ENCODE measurements at regions not wholly inside any gene's neighbourhood (a gene's known extent, or its start where the extent isn't known, plus 50 kb on each side); places are given as distances from the start of the nearest gene placed in this dataset.

DNA sequence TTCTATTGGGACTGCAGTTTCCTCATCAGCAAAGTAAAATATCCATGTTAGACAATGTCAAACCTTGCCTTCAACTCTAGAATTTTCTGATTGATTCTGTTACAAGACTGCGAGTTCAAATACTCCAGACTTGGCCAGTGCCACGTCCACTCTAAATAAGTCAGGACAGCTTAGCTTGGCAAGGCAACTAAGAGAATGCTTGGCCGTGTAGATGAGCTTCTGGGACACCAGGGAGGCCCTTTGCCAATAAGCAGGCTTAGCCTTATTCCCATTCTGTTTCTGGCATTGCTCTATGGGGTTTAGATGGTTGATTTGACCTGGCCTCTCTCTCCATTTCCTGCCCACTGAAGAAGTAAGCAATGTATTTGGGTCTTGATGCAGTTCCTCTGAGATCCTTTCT lies 218.1 kb upstream of the SIX2 start:
- no peaks in the 10 kb centered on the region for H3K27me3 ChIP-seq (ENCODE audit: control insufficient read depth in 1 of 2, insufficient read depth in 2 of 2, low read length in 2 of 2)
- H3K27ac ChIP-seq (ENCODE audit: low read length): no peak overlapping the region
- peaks cover 0 to 3% of the 10 kb centered on the region in 2 donors for H3K9me3 ChIP-seq (ENCODE audit: control insufficient read depth in 2 of 2, low read length in 2 of 2)
- no peaks in the 10 kb centered on the region for H3K36me3 ChIP-seq (ENCODE audit: control insufficient read depth in 2 of 2, insufficient read depth in 2 of 2, low read length in 2 of 2)
- no peak overlapping the region for H3K9ac ChIP-seq (ENCODE audit: low read length in 2 of 2)
- H3K4me3 ChIP-seq (ENCODE audit: low read length in 2 of 2): no peak overlapping the region
- H3K4me1 ChIP-seq (ENCODE audit: control insufficient read depth, insufficient read depth, low read length): peaks cover 7% of the 10 kb centered on the region

DNA sequence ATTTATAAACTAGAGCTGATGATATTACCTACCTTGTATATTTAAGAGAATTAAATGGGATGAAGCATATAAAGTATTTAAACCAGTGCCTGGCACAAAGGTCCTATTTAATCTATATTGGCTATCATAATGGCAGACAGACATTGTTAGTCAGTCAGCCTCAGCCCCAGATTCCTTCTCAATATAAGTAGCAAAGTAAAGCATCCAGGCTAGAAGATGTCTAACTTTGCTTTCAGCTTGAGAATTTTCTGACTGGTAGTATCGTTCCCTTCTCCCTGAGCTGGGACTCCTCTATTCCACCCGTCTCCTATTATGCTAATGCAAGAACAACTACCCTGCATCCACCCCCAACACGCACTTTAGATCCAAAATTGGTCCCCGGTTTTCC lies 215.7 kb upstream of the SIX2 start:
- H3K36me3 ChIP-seq (ENCODE audit: control insufficient read depth in 2 of 2, insufficient read depth in 2 of 2, low read length in 2 of 2): no peaks in the 10 kb centered on the region
- H3K9me3 ChIP-seq (ENCODE audit: control insufficient read depth in 2 of 2, low read length in 2 of 2): peaks cover 0 to 3% of the 10 kb centered on the region in 2 donors
- no peak overlapping the region for H3K27ac ChIP-seq (ENCODE audit: low read length)

DNA sequence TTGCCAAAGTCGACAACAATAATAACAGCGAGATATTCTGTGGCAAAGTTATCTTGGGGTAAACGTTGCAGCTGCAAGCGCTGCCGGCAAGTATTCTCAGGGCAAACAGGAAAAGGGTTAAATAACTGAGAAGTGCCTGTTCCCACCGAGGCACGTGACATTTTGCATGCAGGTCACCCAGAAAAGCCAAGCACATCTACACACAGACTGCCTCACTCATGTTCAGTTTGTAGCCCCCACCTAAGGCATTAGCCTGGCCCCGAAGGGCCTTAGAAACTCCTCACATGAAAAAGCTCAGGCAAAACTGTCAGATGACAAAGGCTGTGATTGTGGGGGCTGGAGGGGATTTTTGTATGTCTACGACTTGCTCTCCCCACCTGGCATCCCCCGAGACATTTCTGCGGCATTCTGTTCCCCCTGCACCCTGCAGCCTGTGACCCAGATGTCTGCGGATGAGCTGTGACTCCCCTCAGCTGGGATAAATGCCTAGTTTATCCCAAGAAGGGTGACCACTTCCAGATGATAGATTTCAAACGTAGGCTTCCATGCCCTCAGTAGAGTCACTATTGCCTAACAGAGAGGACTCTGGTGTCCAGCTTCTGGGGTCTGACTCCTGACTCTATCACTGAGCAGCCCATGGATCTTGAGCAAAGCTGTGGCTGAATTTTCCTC lies 215.2 kb upstream of the SIX2 start:
- Histone ChIP-seq H3K4me3 (ENCODE audit: low read length in 2 of 2) (no peak overlapping the region), H3K27me3 (ENCODE audit: control insufficient read depth in 1 of 2, insufficient read depth in 2 of 2, low read length in 2 of 2) (peaks cover 0 to 2% of the 10 kb centered on the region in 2 donors), H3K9me3 (ENCODE audit: control insufficient read depth in 2 of 2, low read length in 2 of 2) (peaks cover 0 to 3% of the 10 kb centered on the region in 2 donors), H3K27ac (ENCODE audit: low read length) (no peak overlapping the region), H3K36me3 (ENCODE audit: control insufficient read depth in 2 of 2, insufficient read depth in 2 of 2, low read length in 2 of 2) (no peaks in the 10 kb centered on the region), H3K9ac (ENCODE audit: low read length in 2 of 2) (no peak overlapping the region), H3K4me1 (ENCODE audit: control insufficient read depth, insufficient read depth, low read length) (peaks cover 7% of the 10 kb centered on the region)

More for the DNA sequence above, 215.7 kb upstream of the SIX2 start:
- H3K4me3 ChIP-seq (ENCODE audit: low read length in 2 of 2): no peak overlapping the region
- peaks cover 0 to 2% of the 10 kb centered on the region in 2 donors for H3K27me3 ChIP-seq (ENCODE audit: control insufficient read depth in 1 of 2, insufficient read depth in 2 of 2, low read length in 2 of 2)
- peaks cover 7% of the 10 kb centered on the region for H3K4me1 ChIP-seq (ENCODE audit: control insufficient read depth, insufficient read depth, low read length)
- no peak overlapping the region for H3K9ac ChIP-seq (ENCODE audit: low read length in 2 of 2)

DNA sequence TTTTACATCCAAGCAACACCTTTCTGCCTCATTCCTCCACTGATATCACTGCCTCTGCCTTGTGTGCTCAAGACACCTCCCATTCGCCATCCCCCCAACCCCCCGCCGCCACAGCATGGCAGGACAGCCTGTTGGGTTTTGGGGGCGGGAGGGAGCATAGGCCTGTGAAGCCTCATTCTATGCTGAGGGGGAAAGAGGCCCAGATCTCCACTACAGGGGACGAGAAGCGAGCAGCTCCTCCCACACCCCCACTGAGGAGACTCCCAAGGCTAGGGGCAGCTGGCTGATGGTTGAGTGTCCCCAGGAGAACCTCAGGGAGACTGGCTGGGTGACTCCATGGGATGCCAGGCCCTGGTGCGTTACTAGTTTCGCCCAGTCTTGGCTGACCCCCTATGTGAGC lies 214.3 kb upstream of the SIX2 start:
- Histone ChIP-seq H3K9ac (ENCODE audit: low read length in 2 of 2) (no peak overlapping the region), H3K4me3 (ENCODE audit: low read length in 2 of 2) (no peak overlapping the region), H3K9me3 (ENCODE audit: control insufficient read depth in 2 of 2, low read length in 2 of 2) (peaks cover 0 to 3% of the 10 kb centered on the region in 2 donors), H3K36me3 (ENCODE audit: control insufficient read depth in 2 of 2, insufficient read depth in 2 of 2, low read length in 2 of 2) (no peaks in the 10 kb centered on the region), H3K27ac (ENCODE audit: low read length) (no peak overlapping the region), H3K27me3 (ENCODE audit: control insufficient read depth in 1 of 2, insufficient read depth in 2 of 2, low read length in 2 of 2) (peaks cover 0 to 2% of the 10 kb centered on the region in 2 donors), H3K4me1 (ENCODE audit: control insufficient read depth, insufficient read depth, low read length) (peaks cover 5% of the 10 kb centered on the region)

DNA sequence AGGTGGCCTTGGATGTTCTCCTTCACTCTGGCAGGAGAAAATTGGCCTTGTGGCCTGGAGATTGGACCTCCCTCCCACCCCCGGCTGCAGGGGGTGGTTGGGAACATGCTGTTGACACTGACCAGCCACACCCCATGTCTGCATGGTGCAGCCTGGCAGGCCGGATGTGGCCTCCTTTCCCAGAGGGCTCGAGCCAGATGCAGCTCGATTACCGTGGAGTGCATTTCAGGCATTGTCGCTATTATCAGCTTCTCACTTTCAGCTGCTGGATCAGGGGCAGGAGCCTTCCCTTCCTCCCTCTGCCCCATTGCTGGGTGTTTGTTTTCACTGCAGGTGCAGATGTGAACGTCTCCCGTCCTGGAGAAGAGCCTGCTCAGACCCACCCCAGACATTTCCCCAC lies 211.0 kb upstream of the SIX2 start:
- no peaks in the 10 kb centered on the region for H3K9me3 ChIP-seq (ENCODE audit: control insufficient read depth in 2 of 2, low read length in 2 of 2)
- no peak overlapping the region for H3K27ac ChIP-seq (ENCODE audit: low read length)
- H3K36me3 ChIP-seq (ENCODE audit: control insufficient read depth in 2 of 2, insufficient read depth in 2 of 2, low read length in 2 of 2): no peaks in the 10 kb centered on the region
- peaks cover 0 to 2% of the 10 kb centered on the region in 2 donors for H3K27me3 ChIP-seq (ENCODE audit: control insufficient read depth in 1 of 2, insufficient read depth in 2 of 2, low read length in 2 of 2)
- H3K4me1 ChIP-seq (ENCODE audit: control insufficient read depth, insufficient read depth, low read length): no peaks in the 10 kb centered on the region
- no peak overlapping the region for H3K4me3 ChIP-seq (ENCODE audit: low read length in 2 of 2)
- H3K9ac ChIP-seq (ENCODE audit: low read length in 2 of 2): no peak overlapping the region

DNA sequence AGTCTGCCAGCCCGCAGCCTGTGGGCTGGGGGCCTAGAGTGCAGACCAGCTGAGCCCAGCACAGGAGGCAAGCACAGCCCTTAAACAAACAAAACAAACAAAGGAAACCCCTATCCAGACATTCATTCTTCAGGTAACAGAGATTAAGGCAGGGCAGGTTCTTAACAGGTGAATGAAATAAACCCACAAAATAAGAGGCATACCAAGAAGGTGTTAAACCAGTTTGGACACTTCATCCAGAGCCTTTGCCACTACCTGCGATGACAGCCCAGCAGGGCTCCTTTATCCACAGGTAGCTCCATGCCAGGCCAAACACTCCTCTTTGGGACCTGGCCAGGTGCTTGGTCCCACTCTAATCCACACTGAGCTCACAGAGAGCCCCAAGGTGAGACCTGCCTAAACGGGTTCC lies 209.7 kb upstream of the SIX2 start:
- no peak overlapping the region for H3K27ac ChIP-seq (ENCODE audit: low read length)
- H3K4me3 ChIP-seq (ENCODE audit: low read length in 2 of 2): no peak overlapping the region
- no peak overlapping the region for H3K9ac ChIP-seq (ENCODE audit: low read length in 2 of 2)
- no peaks in the 10 kb centered on the region for H3K36me3 ChIP-seq (ENCODE audit: control insufficient read depth in 2 of 2, insufficient read depth in 2 of 2, low read length in 2 of 2)
- H3K27me3 ChIP-seq (ENCODE audit: control insufficient read depth in 1 of 2, insufficient read depth in 2 of 2, low read length in 2 of 2): peaks cover 0 to 2% of the 10 kb centered on the region in 2 donors
- no peaks in the 10 kb centered on the region for H3K9me3 ChIP-seq (ENCODE audit: control insufficient read depth in 2 of 2, low read length in 2 of 2)
- no peaks in the 10 kb centered on the region for H3K4me1 ChIP-seq (ENCODE audit: control insufficient read depth, insufficient read depth, low read length)

DNA sequence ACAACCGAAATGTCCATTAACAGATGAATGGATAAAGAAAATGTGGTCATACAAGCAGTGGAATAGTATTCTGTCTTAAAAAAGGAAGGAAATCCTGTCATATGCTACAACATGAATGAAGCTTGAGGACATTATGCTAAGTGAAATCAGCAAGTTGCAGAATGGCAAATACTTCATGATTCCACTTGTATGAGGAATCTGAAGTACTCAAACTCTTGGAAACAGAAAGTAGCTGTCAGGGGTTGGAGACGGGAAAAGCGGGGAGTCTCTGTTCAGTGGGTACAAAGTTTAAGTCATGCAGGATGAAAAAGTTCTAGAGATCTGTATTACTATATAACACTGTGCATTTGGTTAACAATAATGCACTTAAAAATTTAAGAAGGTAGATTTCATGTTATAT lies 209.0 kb upstream of the SIX2 start:
- Histone ChIP-seq H3K4me1 (ENCODE audit: control insufficient read depth, insufficient read depth, low read length) (no peaks in the 10 kb centered on the region), H3K4me3 (ENCODE audit: low read length in 2 of 2) (no peak overlapping the region), H3K9me3 (ENCODE audit: control insufficient read depth in 2 of 2, low read length in 2 of 2) (no peaks in the 10 kb centered on the region), H3K27ac (ENCODE audit: low read length) (no peak overlapping the region), H3K36me3 (ENCODE audit: control insufficient read depth in 2 of 2, insufficient read depth in 2 of 2, low read length in 2 of 2) (no peaks in the 10 kb centered on the region), H3K9ac (ENCODE audit: low read length in 2 of 2) (no peak overlapping the region), H3K27me3 (ENCODE audit: control insufficient read depth in 1 of 2, insufficient read depth in 2 of 2, low read length in 2 of 2) (peaks cover 0 to 2% of the 10 kb centered on the region in 2 donors)

DNA sequence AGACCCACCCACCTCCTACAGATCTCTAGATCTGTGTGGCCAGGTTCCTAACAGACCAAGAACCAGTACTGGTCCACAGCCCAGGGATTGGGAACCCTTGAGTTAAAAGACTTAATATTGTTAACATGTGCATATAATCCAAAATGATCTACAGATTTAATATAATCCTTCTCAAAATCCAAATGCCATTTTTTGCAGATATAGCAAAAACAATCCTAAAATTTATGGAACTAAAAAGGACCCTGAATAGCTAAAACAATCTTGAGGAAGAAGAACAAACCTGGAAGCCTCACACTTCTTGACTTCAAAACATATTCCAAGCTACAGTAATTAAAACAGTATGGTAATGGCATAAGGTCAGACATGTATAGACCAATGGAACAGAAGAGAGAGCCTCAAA lies 206.9 kb upstream of the SIX2 start:
- Histone ChIP-seq H3K27ac (ENCODE audit: low read length) (no peak overlapping the region), H3K9me3 (ENCODE audit: control insufficient read depth in 2 of 2, low read length in 2 of 2) (no peaks in the 10 kb centered on the region), H3K36me3 (ENCODE audit: control insufficient read depth in 2 of 2, insufficient read depth in 2 of 2, low read length in 2 of 2) (no peaks in the 10 kb centered on the region), H3K9ac (ENCODE audit: low read length in 2 of 2) (no peak overlapping the region), H3K27me3 (ENCODE audit: control insufficient read depth in 1 of 2, insufficient read depth in 2 of 2, low read length in 2 of 2) (peaks cover 0 to 1% of the 10 kb centered on the region in 2 donors), H3K4me1 (ENCODE audit: control insufficient read depth, insufficient read depth, low read length) (no peaks in the 10 kb centered on the region), H3K4me3 (ENCODE audit: low read length in 2 of 2) (no peak overlapping the region)

DNA sequence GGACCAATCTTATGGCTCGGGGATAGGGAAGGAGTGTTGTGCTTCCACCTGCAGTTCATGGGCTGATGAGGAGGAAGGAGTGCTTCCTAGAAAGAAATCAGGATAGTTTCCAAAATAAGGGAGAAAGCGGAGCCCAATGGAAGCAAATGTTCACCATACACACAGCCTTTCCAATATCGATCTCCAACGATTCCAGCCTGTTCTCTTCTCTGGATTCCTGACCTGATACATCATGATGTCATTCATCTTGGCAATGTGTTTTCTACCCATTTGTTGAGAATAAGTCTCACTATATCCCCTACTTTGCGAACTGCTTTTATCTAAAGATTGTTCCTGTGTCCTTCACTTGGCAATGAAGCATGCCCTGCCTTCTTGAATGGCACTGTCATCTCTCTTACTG lies 205.3 kb upstream of the SIX2 start:
- no peaks in the 10 kb centered on the region for H3K4me1 ChIP-seq (ENCODE audit: control insufficient read depth, insufficient read depth, low read length)
- no peaks in the 10 kb centered on the region for H3K9me3 ChIP-seq (ENCODE audit: control insufficient read depth in 2 of 2, low read length in 2 of 2)
- no peak overlapping the region for H3K27ac ChIP-seq (ENCODE audit: low read length)
- H3K36me3 ChIP-seq (ENCODE audit: control insufficient read depth in 2 of 2, insufficient read depth in 2 of 2, low read length in 2 of 2): no peaks in the 10 kb centered on the region
- no peak overlapping the region for H3K4me3 ChIP-seq (ENCODE audit: low read length in 2 of 2)
- H3K27me3 ChIP-seq (ENCODE audit: control insufficient read depth in 1 of 2, insufficient read depth in 2 of 2, low read length in 2 of 2): no peaks in the 10 kb centered on the region
- H3K9ac ChIP-seq (ENCODE audit: low read length in 2 of 2): no peak overlapping the region

DNA sequence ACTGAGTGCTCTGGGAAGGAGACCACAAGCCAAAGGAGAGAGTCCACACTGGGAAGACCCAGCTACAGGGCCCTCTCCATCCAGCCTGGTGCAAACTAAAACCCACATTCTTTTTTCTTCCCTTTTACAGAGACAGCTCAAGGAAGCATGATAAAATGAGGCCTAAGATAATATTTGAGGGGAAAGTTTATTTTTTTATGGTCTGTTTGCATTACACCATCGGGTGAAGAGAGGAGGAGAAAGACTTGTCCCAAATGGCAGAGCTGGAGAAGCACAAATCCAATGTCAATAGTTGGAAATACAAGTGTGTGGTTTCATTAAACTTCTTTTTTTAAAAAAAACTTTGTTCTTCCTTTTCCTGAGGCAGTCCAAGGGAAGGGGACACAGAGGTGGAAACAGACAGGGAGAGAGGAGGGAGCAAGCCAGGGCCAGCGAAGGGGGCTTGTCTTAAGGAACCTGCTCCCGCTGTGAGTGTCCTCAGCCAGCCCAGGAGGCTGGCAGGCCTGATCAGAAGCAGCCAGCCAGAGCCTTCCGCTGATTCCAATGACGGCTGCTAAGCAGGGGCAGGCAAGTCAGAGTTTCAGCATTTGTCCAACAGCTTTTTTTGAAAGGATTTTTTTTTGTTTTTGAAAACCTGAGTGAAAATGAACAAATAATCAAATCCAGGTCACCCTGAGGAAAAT lies 203.8 kb upstream of the SIX2 start:
- Histone ChIP-seq H3K9ac (ENCODE audit: low read length in 2 of 2) (no peak overlapping the region), H3K27ac (ENCODE audit: low read length) (no peak overlapping the region), H3K4me3 (ENCODE audit: low read length in 2 of 2) (no peak overlapping the region), H3K4me1 (ENCODE audit: control insufficient read depth, insufficient read depth, low read length) (no peaks in the 10 kb centered on the region), H3K9me3 (ENCODE audit: control insufficient read depth in 2 of 2, low read length in 2 of 2) (no peaks in the 10 kb centered on the region), H3K27me3 (ENCODE audit: control insufficient read depth in 1 of 2, insufficient read depth in 2 of 2, low read length in 2 of 2) (no peaks in the 10 kb centered on the region), H3K36me3 (ENCODE audit: control insufficient read depth in 2 of 2, insufficient read depth in 2 of 2, low read length in 2 of 2) (no peaks in the 10 kb centered on the region)

DNA sequence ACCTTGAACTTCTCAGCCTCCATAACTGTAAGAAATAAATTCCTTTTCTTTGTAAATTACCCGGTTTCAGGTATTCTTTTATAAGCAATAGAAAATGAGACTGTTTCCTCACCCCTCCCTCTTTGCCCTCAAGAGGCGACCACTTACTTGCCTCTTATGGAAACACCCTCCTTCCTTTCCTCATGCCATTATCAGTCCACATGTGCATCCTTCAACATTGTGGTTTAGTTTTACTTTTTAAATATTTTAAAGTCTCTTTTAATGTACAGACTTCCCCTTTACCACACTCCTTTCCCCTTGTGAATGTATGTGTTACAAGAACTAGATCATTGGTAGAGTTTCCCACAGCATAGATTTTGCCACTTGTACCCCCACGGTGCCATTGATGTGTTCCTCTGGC lies 202.4 kb upstream of the SIX2 start:
- H3K36me3 ChIP-seq (ENCODE audit: control insufficient read depth in 2 of 2, insufficient read depth in 2 of 2, low read length in 2 of 2): no peaks in the 10 kb centered on the region
- H3K4me1 ChIP-seq (ENCODE audit: control insufficient read depth, insufficient read depth, low read length): no peaks in the 10 kb centered on the region
- no peak overlapping the region for H3K27ac ChIP-seq (ENCODE audit: low read length)
- no peak overlapping the region for H3K4me3 ChIP-seq (ENCODE audit: low read length in 2 of 2)
- H3K27me3 ChIP-seq (ENCODE audit: control insufficient read depth in 1 of 2, insufficient read depth in 2 of 2, low read length in 2 of 2): no peaks in the 10 kb centered on the region
- no peaks in the 10 kb centered on the region for H3K9me3 ChIP-seq (ENCODE audit: control insufficient read depth in 2 of 2, low read length in 2 of 2)
- H3K9ac ChIP-seq (ENCODE audit: low read length in 2 of 2): no peak overlapping the region
